Thoracic aorta (tissue), 2 donors: ENCODE measurements at regions not wholly inside any gene's neighbourhood (a gene's known extent, or its start where the extent isn't known, plus 50 kb on each side); places are given as distances from the start of the nearest gene placed in this dataset.

Source experiments
- ATAC-seq: fragments of 150-250 bp; one replicate; pipeline ENCODE4 v1.8.0; 2017; ENCODE audit warnings: low read depth; ENCODE audit not compliant: insufficient number of reproducible peaks, low FRiP score
- DNase-seq: peaks from one replicate; pipeline ENCODE4 v3.0.0-alpha.2; 2020; ENCODE audit warnings: low spot score
- H3K27ac ChIP-seq, 2 donors: fragments of 200-600 bp; sonication (generic); 1 replicate in 1 of 2; 2 replicates in 1 of 2; pipeline ENCODE4 v1.5.1; 2016; ENCODE audit warnings: mild to moderate bottlenecking in 2 of 2, moderate library complexity in 2 of 2
- H3K27me3 ChIP-seq: fragments of 200-600 bp; sonication (generic); replicated peaks from 2 replicates; pipeline ENCODE4 v1.6.0; 2016; ENCODE audit warnings: mild to moderate bottlenecking; ENCODE audit not compliant: insufficient read depth
- H3K36me3 ChIP-seq: fragments of 200-600 bp; sonication (generic); one replicate; pipeline ENCODE4 v1.5.1; 2016
- H3K4me1 ChIP-seq, 2 donors: fragments of 200-600 bp; sonication (generic); 1 replicate in 1 of 2; 2 replicates in 1 of 2; pipeline versions ENCODE4 v1.5.1 to v1.6.0; 2016; ENCODE audit warnings: low read depth in 2 of 2, mild to moderate bottlenecking in 1 of 2; ENCODE audit not compliant: control insufficient read depth in 1 of 2
- H3K4me3 ChIP-seq: fragments of 200-600 bp; sonication (generic); 2 replicates; pipeline ENCODE4 v1.5.1; 2016; ENCODE audit warnings: mild to moderate bottlenecking
- H3K9me3 ChIP-seq: fragments of 200-600 bp; sonication (generic); 2 replicates; pipeline ENCODE4 v1.5.1; 2016
- CTCF ChIP-seq: fragments of 200-600 bp; sonication (generic); IDR thresholded peaks from one replicate; pipeline ENCODE4 v1.5.1; 2019; ENCODE audit warnings: antibody characterized with exemption

- Histone ChIP-seq H3K27ac (no peak overlapping the region), H3K27me3 (no peaks in the 10 kb centered on the region), H3K36me3 (no peaks in the 10 kb centered on the region), H3K4me1 (no peaks in the 10 kb centered on the region), H3K9me3 (no peaks in the 10 kb centered on the region), H3K4me3 (no peak overlapping the region)
- no peak for TF ChIP-seq CTCF
- DNase-seq (no peak), ATAC-seq (no peak)
Measured at GRCh38 chr14:62313212-62313611, 551.0 kb downstream of the SNAPC1 start.

- ATAC-seq: no peak
- Histone ChIP-seq H3K27ac (no peak overlapping the region), H3K27me3 (no peaks in the 10 kb centered on the region), H3K36me3 (no peaks in the 10 kb centered on the region), H3K9me3 (no peaks in the 10 kb centered on the region), H3K4me3 (no peak overlapping the region), H3K4me1 (no peaks in the 10 kb centered on the region)
- TF ChIP-seq CTCF: no peak
- no peak for DNase-seq
Measured at GRCh38 chr14:62314221-62314620, 552.0 kb downstream of the SNAPC1 start.

- Histone ChIP-seq H3K4me3 (no peak overlapping the region), H3K9me3 (no peaks in the 10 kb centered on the region), H3K4me1 (no peaks in the 10 kb centered on the region), H3K27me3 (no peaks in the 10 kb centered on the region), H3K27ac (no peak overlapping the region), H3K36me3 (no peaks in the 10 kb centered on the region)
- no peak for TF ChIP-seq CTCF
- no peak for ATAC-seq
- no peak for DNase-seq
Measured at GRCh38 chr14:62314871-62315270, 552.7 kb downstream of the SNAPC1 start.

GRCh38 chr14:62315631-62316030, 553.4 kb downstream of the SNAPC1 start:
- Histone ChIP-seq H3K4me3 (no peak overlapping the region), H3K4me1 (no peaks in the 10 kb centered on the region)
- ATAC-seq: no peak

GRCh38 chr14:62322216-62322615, 560.0 kb downstream of the SNAPC1 start:
- H3K27ac ChIP-seq: no peak overlapping the region
- DNase-seq (no peak), ATAC-seq (no peak)
- H3K9me3 ChIP-seq: no peaks in the 10 kb centered on the region
- no peaks in the 10 kb centered on the region for H3K36me3 ChIP-seq
- H3K4me3 ChIP-seq: no peak overlapping the region
- H3K27me3 ChIP-seq: no peaks in the 10 kb centered on the region
- TF ChIP-seq CTCF: no peak
- no peaks in the 10 kb centered on the region for H3K4me1 ChIP-seq

More at GRCh38 chr14:62315631-62316030, 553.4 kb downstream of the SNAPC1 start:
- Histone ChIP-seq H3K36me3 (no peaks in the 10 kb centered on the region), H3K27me3 (no peaks in the 10 kb centered on the region), H3K9me3 (no peaks in the 10 kb centered on the region), H3K27ac (no peak overlapping the region)
- DNase-seq: no peak
- TF ChIP-seq CTCF: no peak
